SK-N-SH (cell line): ENCODE measurements at regions not wholly inside any gene's neighbourhood (a gene's known extent, or its start where the extent isn't known, plus 50 kb on each side); places are given as distances from the start of the nearest gene placed in this dataset.

Experiments
- CTCF ChIA-PET: fragments of 300-600, 350-600 bp; formaldehyde crosslinking; extraction: SDS; loops from one replicate; lab custom pipeline; 2021; lab: Yijun Ruan, JAX
- POLR2A ChIA-PET: fragments of 350-600 bp; sonication (Branson Sonifier 250); formaldehyde crosslinking; extraction: SDS; loops from one replicate; lab custom pipeline; 2020; ENCODE audit warnings: antibody characterized with exemption, inconsistent platforms; lab: Yijun Ruan, JAX
- DNase-seq: peaks from one replicate; pipeline ENCODE4 v3.0.0; 2012
- H2AFZ ChIP-seq: fragments of 200-600 bp; sonication (generic); 2 replicates; pipeline ENCODE4 v1.8.1; 2016; ENCODE audit warnings: antibody characterized with exemption, mild to moderate bottlenecking, low read depth
- H3F3A ChIP-seq: fragments of 200-600 bp; sonication (generic); replicated peaks from 2 replicates; pipeline ENCODE3; 2016; ENCODE audit warnings: antibody characterized with exemption, mild to moderate bottlenecking; ENCODE audit not compliant: insufficient read depth
- H3K27ac ChIP-seq, 2 experiments: fragments of 200-500 bp in 1 of 2; fragments of 200-600 bp in 1 of 2; sonication (Bioruptor generic) in 1 of 2; sonication (generic), shearing (Covaris generic) in 1 of 2; 2 replicates each; pipeline versions ENCODE4 v1.5.1 to v1.6.1; 2014 to 2016; ENCODE audit warnings: low read depth in 2 of 2, inconsistent platforms in 1 of 2, low read length in 1 of 2, mild to moderate bottlenecking in 1 of 2, mixed read lengths in 1 of 2
- H3K27me3 ChIP-seq: fragments of 200-600 bp; sonication (generic), shearing (Covaris generic); 2 replicates; pipeline ENCODE4 v1.6.1; 2016; ENCODE audit warnings: mixed run types; ENCODE audit not compliant: insufficient read depth
- H3K36me3 ChIP-seq, 2 experiments: fragments of 200-500 bp in 1 of 2; fragments of 200-600 bp in 1 of 2; sonication (Bioruptor generic) in 1 of 2; sonication (generic) in 1 of 2; replicated peaks in 1 of 2; 2 replicates each; pipeline versions ENCODE3 to v1.5.1; 2014 to 2016; ENCODE audit warnings: low read length in 1 of 2, mild to moderate bottlenecking in 1 of 2; ENCODE audit not compliant: insufficient read depth in 2 of 2, control insufficient read depth in 1 of 2
- H3K4me1 ChIP-seq, 2 experiments: fragments of 200-500 bp in 1 of 2; fragments of 200-600 bp in 1 of 2; sonication (Bioruptor generic) in 1 of 2; sonication (generic), shearing (Covaris generic) in 1 of 2; 2 replicates each; pipeline versions ENCODE4 v1.5.1 to v1.6.1; 2014 to 2016; ENCODE audit warnings: low read depth in 1 of 2, low read length in 1 of 2, mixed run types in 1 of 2; ENCODE audit not compliant: insufficient read depth in 2 of 2, control insufficient read depth in 1 of 2
- H3K4me2 ChIP-seq: fragments of 200-600 bp; sonication (generic), shearing (Covaris generic); 2 replicates; pipeline ENCODE4 v1.6.1; 2017; ENCODE audit warnings: mixed run types
- H3K4me3 ChIP-seq, 2 experiments: fragments of 200-500 bp in 1 of 2; fragments of 200-600 bp in 1 of 2; sonication (Bioruptor generic) in 1 of 2; sonication (generic), shearing (Covaris generic) in 1 of 2; 2 replicates each; pipeline versions ENCODE4 v1.5.1 to v1.8.1; 2014 to 2016; ENCODE audit warnings: low read depth in 2 of 2, inconsistent platforms in 1 of 2, low read length in 1 of 2, mild to moderate bottlenecking in 1 of 2, mixed read lengths in 1 of 2, moderate library complexity in 1 of 2
- H3K79me2 ChIP-seq: fragments of 200-600 bp; sonication (generic); 2 replicates; pipeline ENCODE4 v1.8.1; 2017; ENCODE audit warnings: mild to moderate bottlenecking; ENCODE audit not compliant: insufficient read depth
- H3K9ac ChIP-seq: fragments of 200-600 bp; sonication (generic); 2 replicates; pipeline ENCODE4 v1.6.1; 2017; ENCODE audit warnings: mixed run types
- H3K9me2 ChIP-seq: fragments of 200-600 bp; sonication (generic); 2 replicates; pipeline ENCODE4 v1.6.1; 2017; ENCODE audit warnings: mixed run types
- H3K9me3 ChIP-seq: fragments of 200-600 bp; sonication (generic); 2 replicates; pipeline ENCODE4 v1.6.1; 2017; ENCODE audit warnings: mixed run types, mild to moderate bottlenecking, moderate library complexity
- H4K20me1 ChIP-seq: fragments of 200-600 bp; sonication (generic); 2 replicates; pipeline ENCODE4 v1.6.1; 2017; ENCODE audit warnings: mild to moderate bottlenecking, mixed run types; ENCODE audit not compliant: insufficient read depth
- ELF1 ChIP-seq: IDR thresholded peaks from 2 replicates; pipeline ENCODE4 v1.4.0; 2012
- EP300 ChIP-seq, 2 experiments: IDR thresholded peaks; 2 replicates each; pipeline versions ENCODE4 v1.4.0 to v1.6.1; 2012; ENCODE audit warnings: borderline replicate concordance in 1 of 2, low read depth in 1 of 2, low read length in 1 of 2
- FOXM1 ChIP-seq: IDR thresholded peaks from 2 replicates; pipeline ENCODE4 v1.4.0; 2012; ENCODE audit warnings: low read depth, mild to moderate bottlenecking
- GABPA ChIP-seq: IDR thresholded peaks from 2 replicates; pipeline ENCODE4 v1.4.0; 2012; ENCODE audit warnings: low read depth, mild to moderate bottlenecking
- GATA2 ChIP-seq: sonication (generic); formaldehyde crosslinking; IDR thresholded peaks from 2 replicates; pipeline ENCODE4 v1.5.0; 2020; ENCODE audit warnings: mild to moderate bottlenecking, missing genetic modification reagents
- JUND ChIP-seq: IDR thresholded peaks from 2 replicates; pipeline ENCODE4 v1.4.0; 2012
- NFIC ChIP-seq: IDR thresholded peaks from 2 replicates; pipeline ENCODE4 v1.4.0; 2012; ENCODE audit warnings: borderline replicate concordance
- PBX3 ChIP-seq: IDR thresholded peaks from 2 replicates; pipeline ENCODE4; 2012
- SMC3 ChIP-seq: IDR thresholded peaks from 2 replicates; pipeline ENCODE4 v1.6.1; 2012; ENCODE audit warnings: low read depth, low read length, improper control_type of control experiment
- TAF1 ChIP-seq: IDR thresholded peaks from 2 replicates; pipeline ENCODE4 v1.6.1; 2012; ENCODE audit warnings: low read depth, mild to moderate bottlenecking, low read length, moderate library complexity, borderline replicate concordance
- TEAD4 ChIP-seq: IDR thresholded peaks from 2 replicates; pipeline ENCODE4 v1.4.0; 2012; ENCODE audit warnings: mild to moderate bottlenecking, borderline replicate concordance; ENCODE audit not compliant: insufficient read depth
- whole genome bisulfite sequencing: methylation state at CpG from one replicate; pipeline ENCODE4 v1.1.6; 2017; ENCODE audit warnings: low lambda C conversion rate; 5-methylcytosine and 5-hydroxymethylcytosine counted together
- TF ChIP-seq, protein P1 (sequence below): IDR thresholded peaks from 2 replicates; pipeline ENCODE4 v1.6.1; 2012; ENCODE audit warnings: mild to moderate bottlenecking, low read depth, low read length, moderate library complexity
- TF ChIP-seq, protein P2 (sequence below): IDR thresholded peaks from 2 replicates; pipeline ENCODE4 v1.4.0; 2012; ENCODE audit warnings: low read depth
- TF ChIP-seq, protein P3 (sequence below): fragments of 150-350 bp; IDR thresholded peaks from 2 replicates; pipeline ENCODE4 v1.6.1; 2017; ENCODE audit warnings: antibody characterized with exemption, low read length, low read depth, borderline replicate concordance
- TF ChIP-seq, protein P4 (sequence below): IDR thresholded peaks from 2 replicates; pipeline ENCODE4 v1.4.0; 2012; ENCODE audit warnings: low read depth, borderline replicate concordance

DNA sequence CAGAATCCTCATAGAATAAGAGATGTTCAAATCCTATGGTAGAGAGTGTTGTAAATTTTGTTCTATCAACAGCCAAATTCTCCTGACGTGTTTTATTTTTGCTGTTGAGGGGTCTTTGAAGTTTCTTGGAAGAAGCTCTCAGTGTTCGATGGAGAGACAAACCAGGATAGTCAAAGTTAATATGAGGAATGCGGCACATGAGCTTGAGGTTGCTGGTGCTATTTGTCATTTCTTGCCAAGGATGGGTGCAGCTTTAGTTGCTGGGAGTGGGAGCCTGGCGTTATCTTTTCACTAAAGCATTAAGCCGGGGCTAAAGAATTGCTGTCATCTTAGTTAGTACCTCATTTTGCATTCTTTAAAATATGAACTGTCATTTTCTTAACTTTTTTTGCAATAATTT, 239.9 kb upstream of the CSNK1A1L start:
- Histone ChIP-seq H3K4me2 (no peak overlapping the region), H3K9me3 (peaks cover 8% of the 10 kb centered on the region), H3K9ac (no peak overlapping the region), H3K79me2 (no peaks in the 10 kb centered on the region), H3K27me3 (no peaks in the 10 kb centered on the region), H3K4me3 (no peak overlapping the region), H3K9me2 (no peaks in the 10 kb centered on the region), H3F3A (no peaks in the 10 kb centered on the region), H4K20me1 (no peaks in the 10 kb centered on the region), H3K36me3 (no peaks in the 10 kb centered on the region), H2AFZ (no peak overlapping the region), H3K27ac (no peak overlapping the region), H3K4me1 (no peaks in the 10 kb centered on the region; a peak in 1 of 4 replicates)
- POLR2A ChIA-PET = no interaction called here
- CTCF ChIA-PET = no interaction called here
- 47% methylated on average over 5 of the region's 5 CpGs for WGBS
- TF ChIP-seq TAF1 (no peak), ELF1 (no peak), NFIC (no peak), EP300 (IDR thresholded peaks at IDR 0.05; ENCODE audit: borderline replicate concordance in 1 of 2, low read depth in 1 of 2, low read length in 1 of 2) (no peak), SMC3 (no peak), TEAD4 (no peak), PBX3 (no peak), FOXM1 (no peak), GATA2 (CRISPR knock-in tag) (no peak), JUND (no peak), GABPA (no peak)
- TF ChIP-seq, protein P1, sequence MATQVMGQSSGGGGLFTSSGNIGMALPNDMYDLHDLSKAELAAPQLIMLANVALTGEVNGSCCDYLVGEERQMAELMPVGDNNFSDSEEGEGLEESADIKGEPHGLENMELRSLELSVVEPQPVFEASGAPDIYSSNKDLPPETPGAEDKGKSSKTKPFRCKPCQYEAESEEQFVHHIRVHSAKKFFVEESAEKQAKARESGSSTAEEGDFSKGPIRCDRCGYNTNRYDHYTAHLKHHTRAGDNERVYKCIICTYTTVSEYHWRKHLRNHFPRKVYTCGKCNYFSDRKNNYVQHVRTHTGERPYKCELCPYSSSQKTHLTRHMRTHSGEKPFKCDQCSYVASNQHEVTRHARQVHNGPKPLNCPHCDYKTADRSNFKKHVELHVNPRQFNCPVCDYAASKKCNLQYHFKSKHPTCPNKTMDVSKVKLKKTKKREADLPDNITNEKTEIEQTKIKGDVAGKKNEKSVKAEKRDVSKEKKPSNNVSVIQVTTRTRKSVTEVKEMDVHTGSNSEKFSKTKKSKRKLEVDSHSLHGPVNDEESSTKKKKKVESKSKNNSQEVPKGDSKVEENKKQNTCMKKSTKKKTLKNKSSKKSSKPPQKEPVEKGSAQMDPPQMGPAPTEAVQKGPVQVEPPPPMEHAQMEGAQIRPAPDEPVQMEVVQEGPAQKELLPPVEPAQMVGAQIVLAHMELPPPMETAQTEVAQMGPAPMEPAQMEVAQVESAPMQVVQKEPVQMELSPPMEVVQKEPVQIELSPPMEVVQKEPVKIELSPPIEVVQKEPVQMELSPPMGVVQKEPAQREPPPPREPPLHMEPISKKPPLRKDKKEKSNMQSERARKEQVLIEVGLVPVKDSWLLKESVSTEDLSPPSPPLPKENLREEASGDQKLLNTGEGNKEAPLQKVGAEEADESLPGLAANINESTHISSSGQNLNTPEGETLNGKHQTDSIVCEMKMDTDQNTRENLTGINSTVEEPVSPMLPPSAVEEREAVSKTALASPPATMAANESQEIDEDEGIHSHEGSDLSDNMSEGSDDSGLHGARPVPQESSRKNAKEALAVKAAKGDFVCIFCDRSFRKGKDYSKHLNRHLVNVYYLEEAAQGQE = no peak
- TF ChIP-seq, protein P2, sequence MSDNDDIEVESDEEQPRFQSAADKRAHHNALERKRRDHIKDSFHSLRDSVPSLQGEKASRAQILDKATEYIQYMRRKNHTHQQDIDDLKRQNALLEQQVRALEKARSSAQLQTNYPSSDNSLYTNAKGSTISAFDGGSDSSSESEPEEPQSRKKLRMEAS = no peak
- TF ChIP-seq, protein P3, sequence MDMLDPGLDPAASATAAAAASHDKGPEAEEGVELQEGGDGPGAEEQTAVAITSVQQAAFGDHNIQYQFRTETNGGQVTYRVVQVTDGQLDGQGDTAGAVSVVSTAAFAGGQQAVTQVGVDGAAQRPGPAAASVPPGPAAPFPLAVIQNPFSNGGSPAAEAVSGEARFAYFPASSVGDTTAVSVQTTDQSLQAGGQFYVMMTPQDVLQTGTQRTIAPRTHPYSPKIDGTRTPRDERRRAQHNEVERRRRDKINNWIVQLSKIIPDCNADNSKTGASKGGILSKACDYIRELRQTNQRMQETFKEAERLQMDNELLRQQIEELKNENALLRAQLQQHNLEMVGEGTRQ = no peak
- TF ChIP-seq, protein P4, sequence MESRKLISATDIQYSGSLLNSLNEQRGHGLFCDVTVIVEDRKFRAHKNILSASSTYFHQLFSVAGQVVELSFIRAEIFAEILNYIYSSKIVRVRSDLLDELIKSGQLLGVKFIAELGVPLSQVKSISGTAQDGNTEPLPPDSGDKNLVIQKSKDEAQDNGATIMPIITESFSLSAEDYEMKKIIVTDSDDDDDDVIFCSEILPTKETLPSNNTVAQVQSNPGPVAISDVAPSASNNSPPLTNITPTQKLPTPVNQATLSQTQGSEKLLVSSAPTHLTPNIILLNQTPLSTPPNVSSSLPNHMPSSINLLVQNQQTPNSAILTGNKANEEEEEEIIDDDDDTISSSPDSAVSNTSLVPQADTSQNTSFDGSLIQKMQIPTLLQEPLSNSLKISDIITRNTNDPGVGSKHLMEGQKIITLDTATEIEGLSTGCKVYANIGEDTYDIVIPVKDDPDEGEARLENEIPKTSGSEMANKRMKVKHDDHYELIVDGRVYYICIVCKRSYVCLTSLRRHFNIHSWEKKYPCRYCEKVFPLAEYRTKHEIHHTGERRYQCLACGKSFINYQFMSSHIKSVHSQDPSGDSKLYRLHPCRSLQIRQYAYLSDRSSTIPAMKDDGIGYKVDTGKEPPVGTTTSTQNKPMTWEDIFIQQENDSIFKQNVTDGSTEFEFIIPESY = no peak
- DNase-seq = no peak
